Liver (tissue), 3 donors: ENCODE measurements at regions not wholly inside any gene's neighbourhood (a gene's known extent, or its start where the extent isn't known, plus 50 kb on each side); places are given as distances from the start of the nearest gene placed in this dataset.

Experiments
- ATF3 ChIP-seq: IDR thresholded peaks from 2 replicates; pipeline ENCODE4 v1.6.1; 2016; ENCODE audit warnings: antibody characterized with exemption
- CTCF ChIP-seq: fragments of 150-350 bp; IDR thresholded peaks from 2 replicates; pipeline ENCODE4 v1.5.1; 2017; ENCODE audit warnings: improper control_type of control experiment, low read depth, low read length; ENCODE audit not compliant: missing input control
- EGR1 ChIP-seq, 2 donors: IDR thresholded peaks; 2 replicates each; pipeline ENCODE4 v1.6.1; 2016 to 2018; ENCODE audit warnings: antibody characterized with exemption in 2 of 2, low read depth in 2 of 2
- GABPA ChIP-seq, 2 donors: IDR thresholded peaks in 1 of 2; conservative IDR thresholded peaks in 1 of 2; 2 replicates each; pipeline ENCODE4 v1.6.1; 2016; ENCODE audit warnings: antibody characterized with exemption in 2 of 2, mild to moderate bottlenecking in 1 of 2, moderate library complexity in 1 of 2
- HNF4G ChIP-seq: IDR thresholded peaks from 2 replicates; pipeline ENCODE4 v1.6.1; 2016; ENCODE audit warnings: antibody characterized with exemption
- RAD21 ChIP-seq, 2 donors: IDR thresholded peaks; 2 replicates each; pipeline ENCODE4 v1.6.1; 2016; ENCODE audit warnings: antibody characterized with exemption in 2 of 2, mild to moderate bottlenecking in 2 of 2
- TAF1 ChIP-seq: conservative IDR thresholded peaks from 2 replicates; pipeline ENCODE4 v1.6.1; 2016; ENCODE audit warnings: antibody characterized with exemption, mild to moderate bottlenecking
- YY1 ChIP-seq: IDR thresholded peaks from 2 replicates; pipeline ENCODE4 v1.6.1; 2016; ENCODE audit warnings: antibody characterized with exemption, mild to moderate bottlenecking
- donor health status: healthy.
- donor health status: healthy.

GRCh38 chr5:6212244-6212643 is 166.1 kb downstream of the MED10 start:
- no peak for TF ChIP-seq EGR1 (IDR thresholded peaks at IDR 0.05; ENCODE audit: low read depth in 2 of 2)
- no peak for TF ChIP-seq ATF3
- no peak for TF ChIP-seq CTCF
- TF ChIP-seq HNF4G = no peak
- TF ChIP-seq RAD21 (IDR thresholded peaks at IDR 0.05) = no peak
- TF ChIP-seq GABPA (IDR thresholded peaks at IDR 0.05 in 1 of 2, conservative IDR thresholded peaks at IDR 0.05 in 1 of 2) = no peak
- TF ChIP-seq TAF1 = no peak
- no peak for TF ChIP-seq YY1
